ENCODE measurements at regions not wholly inside any gene's neighbourhood (a gene's known extent, or its start where the extent isn't known, plus 50 kb on each side); places are given as distances from the start of the nearest gene placed in this dataset.

DNA sequence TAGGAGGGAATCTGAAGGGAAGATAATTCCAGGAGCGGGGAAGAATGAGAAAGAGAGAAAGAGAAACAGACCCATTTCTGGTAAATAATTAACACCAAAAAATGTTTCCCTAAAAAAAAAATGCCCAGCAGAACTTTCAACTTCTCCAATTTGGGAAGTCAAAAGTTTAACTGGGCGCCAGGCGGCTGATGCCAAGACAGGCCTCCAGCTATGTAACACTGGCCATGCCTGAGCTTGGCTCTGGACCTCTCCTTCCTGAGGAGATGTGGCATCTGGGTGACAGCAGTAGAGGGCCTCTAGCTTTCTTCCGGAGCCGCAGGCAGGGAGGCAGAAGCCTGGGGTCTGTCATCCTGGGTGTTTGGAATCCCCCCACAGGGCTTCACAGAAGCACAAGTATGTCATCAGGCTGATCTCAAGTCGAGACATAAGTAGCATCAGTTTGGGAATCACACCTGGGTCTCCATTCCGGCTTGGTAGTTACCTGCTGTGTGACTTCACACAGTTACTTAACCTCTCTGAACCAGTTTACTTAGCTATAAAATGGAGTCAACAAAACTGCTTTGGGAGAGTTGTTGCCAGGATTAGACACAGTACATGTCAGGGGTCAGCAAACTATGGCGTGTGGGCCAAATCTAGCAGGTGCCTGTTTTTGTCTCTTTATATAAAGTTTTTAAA, 50.5 kb upstream of the TCF7L2 start:
- no peaks in the 10 kb centered on the region for H3K9me3 ChIP-seq
- intact Hi-C loops (cut with DNase I): no loop called here
- peak overlapping the region in 3 of 4 donors; percentile 63 to 78 (median 64) for H3K27ac ChIP-seq
- no peak for TF ChIP-seq POLR2A (IDR thresholded peaks at IDR 0.05)
- TF ChIP-seq, protein P1, sequence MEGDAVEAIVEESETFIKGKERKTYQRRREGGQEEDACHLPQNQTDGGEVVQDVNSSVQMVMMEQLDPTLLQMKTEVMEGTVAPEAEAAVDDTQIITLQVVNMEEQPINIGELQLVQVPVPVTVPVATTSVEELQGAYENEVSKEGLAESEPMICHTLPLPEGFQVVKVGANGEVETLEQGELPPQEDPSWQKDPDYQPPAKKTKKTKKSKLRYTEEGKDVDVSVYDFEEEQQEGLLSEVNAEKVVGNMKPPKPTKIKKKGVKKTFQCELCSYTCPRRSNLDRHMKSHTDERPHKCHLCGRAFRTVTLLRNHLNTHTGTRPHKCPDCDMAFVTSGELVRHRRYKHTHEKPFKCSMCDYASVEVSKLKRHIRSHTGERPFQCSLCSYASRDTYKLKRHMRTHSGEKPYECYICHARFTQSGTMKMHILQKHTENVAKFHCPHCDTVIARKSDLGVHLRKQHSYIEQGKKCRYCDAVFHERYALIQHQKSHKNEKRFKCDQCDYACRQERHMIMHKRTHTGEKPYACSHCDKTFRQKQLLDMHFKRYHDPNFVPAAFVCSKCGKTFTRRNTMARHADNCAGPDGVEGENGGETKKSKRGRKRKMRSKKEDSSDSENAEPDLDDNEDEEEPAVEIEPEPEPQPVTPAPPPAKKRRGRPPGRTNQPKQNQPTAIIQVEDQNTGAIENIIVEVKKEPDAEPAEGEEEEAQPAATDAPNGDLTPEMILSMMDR (IDR thresholded peaks at IDR 0.05): no peak
- no peaks in the 10 kb centered on the region for H3K27me3 ChIP-seq
- DNase-seq: peak; percentile 25 to 48 (median 44)
- no peaks in the 10 kb centered on the region for H3K36me3 ChIP-seq (replicated peaks in 1 of 2; ENCODE audit: insufficient read depth in 1 of 2, low read depth in 2 of 2)
- peak; percentile 68 for ATAC-seq
- 73 to 76% methylated on average over 8 of the region's 8 CpGs for WGBS, 2 donors
- peaks cover 7% of the 10 kb centered on the region for H3K4me1 ChIP-seq
- H3K4me3 ChIP-seq: no peak overlapping the region

All from body of pancreas (tissue), 4 donors.